DND-41 (cell line): ENCODE measurements at regions not wholly inside any gene's neighbourhood (a gene's known extent, or its start where the extent isn't known, plus 50 kb on each side); places are given as distances from the start of the nearest gene placed in this dataset.

Experiments
- ATAC-seq: fragments of 200-7000 bp; cut with Tn5 transposase; 3 replicates; pipeline ENCODE4 v1.9.1; 2021; ENCODE audit warnings: low read depth; ENCODE audit not compliant: insufficient read depth
- DNase-seq: peaks from one replicate; pipeline ENCODE4 v3.0.0-alpha.2; 2020
- H2AFZ ChIP-seq: 2 replicates; pipeline ENCODE4 v1.6.0; 2012; ENCODE audit warnings: low read depth, low read length
- H3K27ac ChIP-seq: 2 replicates; pipeline ENCODE4 v1.5.1; 2012; ENCODE audit warnings: low read length, inconsistent platforms
- H3K27me3 ChIP-seq: fragments of 200-600 bp; sonication (generic); 2 replicates; pipeline ENCODE4 v1.6.0; 2012; ENCODE audit warnings: low read length, mild to moderate bottlenecking, inconsistent platforms; ENCODE audit not compliant: insufficient read depth, poor library complexity
- H3K36me3 ChIP-seq: 2 replicates; pipeline ENCODE4 v1.5.1; 2012; ENCODE audit warnings: low read length, inconsistent platforms; ENCODE audit not compliant: insufficient read depth
- H3K4me1 ChIP-seq: 2 replicates; pipeline ENCODE4 v1.5.1; 2012; ENCODE audit warnings: mild to moderate bottlenecking, low read length; ENCODE audit not compliant: insufficient read depth
- H3K4me2 ChIP-seq: 2 replicates; pipeline ENCODE4 v1.6.0; 2012; ENCODE audit warnings: mild to moderate bottlenecking, moderate library complexity, low read length, inconsistent platforms; ENCODE audit not compliant: insufficient read depth
- H3K4me3 ChIP-seq, 2 experiments: fragments of 200-600 bp in 1 of 2; shearing (Covaris generic) in 1 of 2; 2 replicates each; pipeline ENCODE4 v1.5.1; 2012 to 2016; ENCODE audit warnings: inconsistent platforms in 2 of 2, low read length in 2 of 2, mild to moderate bottlenecking in 2 of 2, low read depth in 1 of 2, moderate library complexity in 1 of 2
- H3K79me2 ChIP-seq: 2 replicates; pipeline ENCODE4 v1.6.0; 2012; ENCODE audit warnings: low read length, inconsistent platforms; ENCODE audit not compliant: insufficient read depth
- H3K9ac ChIP-seq: 2 replicates; pipeline ENCODE4 v1.6.0; 2012; ENCODE audit warnings: low read depth, mild to moderate bottlenecking, inconsistent platforms, low read length, moderate library complexity
- H3K9me3 ChIP-seq: 2 replicates; pipeline ENCODE4 v1.5.1; 2012; ENCODE audit warnings: low read length, moderate library complexity, mild to moderate bottlenecking, inconsistent platforms; ENCODE audit not compliant: insufficient read depth, severe bottlenecking
- H4K20me1 ChIP-seq: 2 replicates; pipeline ENCODE4 v1.6.0; 2012; ENCODE audit warnings: low read length; ENCODE audit not compliant: insufficient read depth
- EZH2 ChIP-seq: IDR thresholded peaks from 3 replicates; pipeline ENCODE4 v1.6.1; 2012; ENCODE audit warnings: borderline replicate concordance, low read depth, mild to moderate bottlenecking, moderate library complexity, low read length, inconsistent platforms; ENCODE audit not compliant: severe bottlenecking
- TF ChIP-seq, protein P1 (sequence below): IDR thresholded peaks from 2 replicates; pipeline ENCODE4 v1.5.1; 2012; ENCODE audit warnings: borderline replicate concordance, low read length, moderate library complexity, mild to moderate bottlenecking; ENCODE audit not compliant: poor library complexity, severe bottlenecking; ENCODE audit errors: extremely low read depth

DNA sequence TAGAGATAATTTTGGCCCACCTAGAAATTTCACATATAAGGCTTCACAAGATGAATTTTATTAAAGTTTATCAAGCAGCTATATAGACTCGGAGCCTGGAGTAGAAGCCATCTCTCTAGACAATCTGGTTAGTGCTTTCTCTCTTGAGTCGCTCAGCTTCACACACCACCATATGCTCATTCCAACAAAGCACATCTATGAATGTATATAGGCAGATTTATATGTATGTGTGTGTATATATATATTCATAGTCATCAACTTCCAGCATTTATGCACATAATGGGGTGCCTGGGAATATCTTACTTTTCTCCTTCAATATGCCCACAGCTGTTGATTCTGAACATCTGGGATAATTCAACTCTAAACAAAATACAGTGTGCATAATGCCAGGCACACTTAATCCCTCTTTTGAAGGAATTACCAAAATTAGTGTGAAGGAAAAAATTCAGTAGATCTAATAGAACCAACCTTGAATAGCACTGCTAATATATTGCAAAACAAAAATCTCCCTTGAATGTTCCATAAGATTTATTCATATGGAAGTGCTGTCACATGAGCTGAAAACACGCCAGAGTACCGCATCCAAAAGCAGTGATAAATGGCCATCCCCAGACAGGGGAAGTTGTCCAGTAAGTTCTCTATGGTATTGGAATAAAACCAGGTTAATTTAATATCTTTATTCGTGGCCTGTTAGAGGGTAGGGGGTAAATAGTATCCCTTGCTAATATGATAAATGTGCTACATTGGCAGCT, 56.0 kb upstream of the MOCS2 start:
- H4K20me1 ChIP-seq, result no peaks in the 10 kb centered on the region
- ATAC-seq (no peak), DNase-seq (no peak)
- no peaks in the 10 kb centered on the region for H3K36me3 ChIP-seq
- H3K79me2 ChIP-seq, result no peaks in the 10 kb centered on the region
- H3K4me2 ChIP-seq, result no peak overlapping the region
- no peaks in the 10 kb centered on the region for H3K4me1 ChIP-seq
- no peaks in the 10 kb centered on the region for H3K9me3 ChIP-seq
- no peak overlapping the region for H3K4me3 ChIP-seq
- TF ChIP-seq EZH2, result no peak
- TF ChIP-seq, protein P1, sequence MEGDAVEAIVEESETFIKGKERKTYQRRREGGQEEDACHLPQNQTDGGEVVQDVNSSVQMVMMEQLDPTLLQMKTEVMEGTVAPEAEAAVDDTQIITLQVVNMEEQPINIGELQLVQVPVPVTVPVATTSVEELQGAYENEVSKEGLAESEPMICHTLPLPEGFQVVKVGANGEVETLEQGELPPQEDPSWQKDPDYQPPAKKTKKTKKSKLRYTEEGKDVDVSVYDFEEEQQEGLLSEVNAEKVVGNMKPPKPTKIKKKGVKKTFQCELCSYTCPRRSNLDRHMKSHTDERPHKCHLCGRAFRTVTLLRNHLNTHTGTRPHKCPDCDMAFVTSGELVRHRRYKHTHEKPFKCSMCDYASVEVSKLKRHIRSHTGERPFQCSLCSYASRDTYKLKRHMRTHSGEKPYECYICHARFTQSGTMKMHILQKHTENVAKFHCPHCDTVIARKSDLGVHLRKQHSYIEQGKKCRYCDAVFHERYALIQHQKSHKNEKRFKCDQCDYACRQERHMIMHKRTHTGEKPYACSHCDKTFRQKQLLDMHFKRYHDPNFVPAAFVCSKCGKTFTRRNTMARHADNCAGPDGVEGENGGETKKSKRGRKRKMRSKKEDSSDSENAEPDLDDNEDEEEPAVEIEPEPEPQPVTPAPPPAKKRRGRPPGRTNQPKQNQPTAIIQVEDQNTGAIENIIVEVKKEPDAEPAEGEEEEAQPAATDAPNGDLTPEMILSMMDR, result no peak
- H3K9ac ChIP-seq, result no peak overlapping the region
- no peaks in the 10 kb centered on the region for H3K27me3 ChIP-seq
- H3K27ac ChIP-seq, result no peak overlapping the region
- no peak overlapping the region for H2AFZ ChIP-seq

DNA sequence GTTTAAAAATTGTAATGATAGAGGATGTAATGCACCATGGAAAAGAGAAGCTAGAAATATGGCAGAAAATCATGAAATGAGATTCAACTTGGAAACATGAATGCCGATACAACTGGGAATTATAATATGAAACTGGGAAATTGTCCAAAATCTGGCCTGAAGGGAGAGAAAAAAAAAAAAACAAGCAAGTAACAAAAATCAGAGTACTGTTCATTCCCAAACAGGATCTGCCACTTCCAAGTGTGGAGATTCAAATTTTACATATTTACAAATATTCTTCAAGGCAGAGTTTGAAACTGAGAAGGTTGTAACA, 56.6 kb upstream of the MOCS2 start:
- H3K79me2 ChIP-seq, result no peaks in the 10 kb centered on the region
- no peaks in the 10 kb centered on the region for H3K9me3 ChIP-seq
- H3K4me2 ChIP-seq, result no peak overlapping the region
- H3K4me3 ChIP-seq, result no peak overlapping the region
- H3K9ac ChIP-seq, result no peak overlapping the region
- H4K20me1 ChIP-seq, result no peaks in the 10 kb centered on the region
- H3K27ac ChIP-seq, result no peak overlapping the region
- no peak overlapping the region for H2AFZ ChIP-seq
- no peak for DNase-seq
- no peak for ATAC-seq
- H3K36me3 ChIP-seq, result no peaks in the 10 kb centered on the region
- H3K27me3 ChIP-seq, result no peaks in the 10 kb centered on the region
- TF ChIP-seq, protein P1, result no peak
- TF ChIP-seq EZH2, result no peak
- H3K4me1 ChIP-seq, result no peaks in the 10 kb centered on the region

DNA sequence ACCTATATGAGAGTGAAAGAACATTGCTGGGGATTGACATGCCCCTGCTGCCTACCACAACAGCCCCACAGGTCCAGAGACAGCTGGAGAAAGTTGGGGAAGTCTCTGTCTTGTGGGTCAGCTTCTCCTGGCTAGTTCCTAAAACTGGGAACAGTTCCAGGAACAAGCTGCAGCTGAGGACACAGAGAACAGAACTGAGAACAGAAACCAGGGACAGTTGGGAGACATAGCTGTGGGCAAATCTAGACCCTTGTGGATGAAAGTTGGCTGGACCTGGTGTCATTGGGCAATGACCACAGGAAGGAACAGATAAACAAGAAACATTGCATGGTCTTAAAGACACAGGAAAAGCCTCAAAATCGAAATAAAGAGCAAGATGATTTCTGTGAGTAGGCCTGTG, 58.3 kb upstream of the MOCS2 start:
- Histone ChIP-seq H3K27me3 (no peaks in the 10 kb centered on the region), H3K4me1 (no peaks in the 10 kb centered on the region), H4K20me1 (no peaks in the 10 kb centered on the region), H3K9ac (no peak overlapping the region), H3K9me3 (no peaks in the 10 kb centered on the region), H3K79me2 (no peaks in the 10 kb centered on the region), H3K27ac (no peak overlapping the region), H3K36me3 (no peaks in the 10 kb centered on the region), H3K4me3 (no peak overlapping the region), H2AFZ (no peak overlapping the region), H3K4me2 (no peak overlapping the region)
- DNase-seq, result no peak
- ATAC-seq, result no peak
- TF ChIP-seq EZH2, result no peak
- TF ChIP-seq, protein P1, result no peak
